K562 (cell line): ENCODE measurements at regions not wholly inside any gene's neighbourhood (a gene's known extent, or its start where the extent isn't known, plus 50 kb on each side); places are given as distances from the start of the nearest gene placed in this dataset.

Source experiments
- CHD2 ChIP-seq: IDR thresholded peaks from 2 replicates; pipeline ENCODE4 v1.6.1; 2011; ENCODE audit warnings: low read depth, low read length
- ETV1 ChIP-seq: fragments of 450-650 bp; conservative IDR thresholded peaks from 2 replicates; pipeline ENCODE4 v1.6.1; 2016; ENCODE audit warnings: missing genetic modification characterization, control low read depth, low read depth, missing compliant biosample characterization
- HEY1 ChIP-seq: fragments of 250-450 bp; sonication (Bioruptor Pico); IDR thresholded peaks from 2 replicates; pipeline ENCODE4 v1.5.0; 2020; ENCODE audit warnings: mild to moderate bottlenecking, moderate library complexity, borderline replicate concordance
- HSF4 ChIP-seq: fragments of 250-450 bp; sonication (Bioruptor Pico); IDR thresholded peaks from 2 replicates; pipeline ENCODE4 v2.1.2; 2022; ENCODE audit warnings: mild to moderate bottlenecking, moderate library complexity, borderline replicate concordance
- MED1 ChIP-seq: sonication (generic); formaldehyde crosslinking; IDR thresholded peaks from 2 replicates; pipeline ENCODE4 v1.8.1; 2023; ENCODE audit warnings: missing genetic modification reagents, borderline replicate concordance
- POLR2AphosphoS2 ChIP-seq: IDR thresholded peaks from 2 replicates; pipeline ENCODE4 v1.6.1; 2012; ENCODE audit warnings: low read length, improper control_type of control experiment
- RFX1 ChIP-seq: fragments of 450-650 bp; IDR thresholded peaks from 2 replicates; pipeline ENCODE4 v1.6.1; 2016; ENCODE audit warnings: mild to moderate bottlenecking, moderate library complexity
- SAFB2 ChIP-seq: fragments of 200-400 bp; formaldehyde crosslinking; IDR thresholded peaks from 2 replicates; pipeline ENCODE4 v1.6.1; 2018; ENCODE audit warnings: borderline replicate concordance, low read length, low read depth, moderate library complexity; ENCODE audit not compliant: severe bottlenecking
- SNIP1 ChIP-seq: fragments of 450-650 bp; IDR thresholded peaks from 2 replicates; pipeline ENCODE4 v1.7.1; 2017; ENCODE audit warnings: low read depth, mild to moderate bottlenecking
- SNRNP70 ChIP-seq: fragments of 200-400 bp; formaldehyde crosslinking; optimal IDR thresholded peaks from 2 replicates; pipeline ENCODE3; 2017; ENCODE audit warnings: low read depth, low read length
- TSC22D4 ChIP-seq: fragments of 450-650 bp; IDR thresholded peaks from 2 replicates; pipeline ENCODE4 v1.6.1; 2016; ENCODE audit warnings: missing genetic modification characterization, missing biosample characterization, control low read depth
- ZNF263 ChIP-seq: sonication (generic); formaldehyde crosslinking; IDR thresholded peaks from 2 replicates; pipeline ENCODE4 v1.8.0; 2022; ENCODE audit warnings: mild to moderate bottlenecking, missing genetic modification reagents, borderline replicate concordance
- ZNF408 ChIP-seq: fragments of 250-450 bp; sonication (Bioruptor Pico); IDR thresholded peaks from 2 replicates; pipeline ENCODE4 v1.4.0; 2020; ENCODE audit warnings: low read depth, mild to moderate bottlenecking, moderate library complexity
- ZNF696 ChIP-seq: fragments of 250-450 bp; sonication (Bioruptor Pico); conservative IDR thresholded peaks from 2 replicates; pipeline ENCODE4 v1.4.0; 2020; ENCODE audit warnings: mild to moderate bottlenecking, moderate library complexity
- ZNF707 ChIP-seq: fragments of 250-450 bp; sonication (Bioruptor Pico); conservative IDR thresholded peaks from 2 replicates; pipeline ENCODE4 v1.8.0; 2022; ENCODE audit warnings: inconsistent platforms, mild to moderate bottlenecking, moderate library complexity
- TF ChIP-seq, protein P1 (sequence below): sonication (generic); formaldehyde crosslinking; IDR thresholded peaks from 2 replicates; pipeline ENCODE4 v1.8.0; 2022; ENCODE audit warnings: mild to moderate bottlenecking, low read depth, missing genetic modification reagents
- TF ChIP-seq, protein P2 (sequence below), 3 experiments: fragments of 200-800 bp in 1 of 3; fragments of 250-450 bp in 1 of 3; fragments of 450-650 bp in 1 of 3; sonication (Bioruptor Pico) in 1 of 3; sonication (Bioruptor generic) in 1 of 3; formaldehyde crosslinking in 1 of 3; IDR thresholded peaks; 2 replicates each; pipeline versions ENCODE4 v1.6.1 to v1.8.0; 2016 to 2022; ENCODE audit warnings: mild to moderate bottlenecking in 2 of 3, missing genetic modification characterization in 2 of 3, missing compliant biosample characterization in 1 of 3, moderate library complexity in 1 of 3
- TF ChIP-seq, protein P3 (sequence below): fragments of 250-450 bp; sonication (Bioruptor Pico); IDR thresholded peaks from 2 replicates; pipeline ENCODE4 v1.6.1; 2021; ENCODE audit warnings: mild to moderate bottlenecking
- TF ChIP-seq, protein P4 (sequence below): fragments of 200-800 bp; sonication (Bioruptor generic); IDR thresholded peaks from 2 replicates; pipeline ENCODE4 v1.6.1; 2017; ENCODE audit warnings: missing genetic modification characterization, missing compliant biosample characterization
- TF ChIP-seq, protein P5 (sequence below): fragments of 250-450 bp; sonication (Bioruptor Pico); IDR thresholded peaks from 2 replicates; pipeline ENCODE4 v1.5.0; 2021; ENCODE audit warnings: mild to moderate bottlenecking, borderline replicate concordance

DNA sequence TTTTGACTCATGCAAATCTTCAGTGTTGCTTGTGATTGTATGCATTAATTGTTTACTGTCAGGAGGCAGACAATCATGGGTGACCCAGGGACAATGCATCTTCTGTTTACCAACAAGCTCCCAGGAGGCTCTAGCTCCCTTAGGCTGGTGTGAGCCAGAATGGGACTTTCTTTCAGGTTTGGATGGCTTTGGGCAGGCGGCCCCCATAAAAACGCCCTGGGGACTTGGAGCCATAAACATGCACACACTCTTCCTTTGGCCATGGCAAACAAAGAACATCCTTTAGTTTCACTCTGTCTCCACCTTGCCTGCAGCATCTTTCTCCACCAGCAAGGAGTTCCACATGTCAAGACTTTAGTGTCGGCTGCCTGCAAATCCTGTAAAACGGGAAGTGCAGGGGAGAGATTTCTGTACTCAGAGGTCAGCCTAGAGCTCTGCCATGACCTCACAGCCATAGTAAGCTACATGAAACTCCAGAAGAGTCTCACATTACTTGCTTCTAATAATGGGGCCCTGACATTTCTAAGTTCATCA is 127.6 kb downstream of the MAP3K7 start (continued):
- TF ChIP-seq CHD2, result no peak
- no peak for TF ChIP-seq ETV1 (tag)
- TF ChIP-seq, protein P1, sequence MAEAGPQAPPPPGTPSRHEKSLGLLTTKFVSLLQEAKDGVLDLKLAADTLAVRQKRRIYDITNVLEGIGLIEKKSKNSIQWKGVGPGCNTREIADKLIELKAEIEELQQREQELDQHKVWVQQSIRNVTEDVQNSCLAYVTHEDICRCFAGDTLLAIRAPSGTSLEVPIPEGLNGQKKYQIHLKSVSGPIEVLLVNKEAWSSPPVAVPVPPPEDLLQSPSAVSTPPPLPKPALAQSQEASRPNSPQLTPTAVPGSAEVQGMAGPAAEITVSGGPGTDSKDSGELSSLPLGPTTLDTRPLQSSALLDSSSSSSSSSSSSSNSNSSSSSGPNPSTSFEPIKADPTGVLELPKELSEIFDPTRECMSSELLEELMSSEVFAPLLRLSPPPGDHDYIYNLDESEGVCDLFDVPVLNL (CRISPR knock-in tag), result no peak
- no peak for TF ChIP-seq SAFB2
- TF ChIP-seq, protein P2, sequence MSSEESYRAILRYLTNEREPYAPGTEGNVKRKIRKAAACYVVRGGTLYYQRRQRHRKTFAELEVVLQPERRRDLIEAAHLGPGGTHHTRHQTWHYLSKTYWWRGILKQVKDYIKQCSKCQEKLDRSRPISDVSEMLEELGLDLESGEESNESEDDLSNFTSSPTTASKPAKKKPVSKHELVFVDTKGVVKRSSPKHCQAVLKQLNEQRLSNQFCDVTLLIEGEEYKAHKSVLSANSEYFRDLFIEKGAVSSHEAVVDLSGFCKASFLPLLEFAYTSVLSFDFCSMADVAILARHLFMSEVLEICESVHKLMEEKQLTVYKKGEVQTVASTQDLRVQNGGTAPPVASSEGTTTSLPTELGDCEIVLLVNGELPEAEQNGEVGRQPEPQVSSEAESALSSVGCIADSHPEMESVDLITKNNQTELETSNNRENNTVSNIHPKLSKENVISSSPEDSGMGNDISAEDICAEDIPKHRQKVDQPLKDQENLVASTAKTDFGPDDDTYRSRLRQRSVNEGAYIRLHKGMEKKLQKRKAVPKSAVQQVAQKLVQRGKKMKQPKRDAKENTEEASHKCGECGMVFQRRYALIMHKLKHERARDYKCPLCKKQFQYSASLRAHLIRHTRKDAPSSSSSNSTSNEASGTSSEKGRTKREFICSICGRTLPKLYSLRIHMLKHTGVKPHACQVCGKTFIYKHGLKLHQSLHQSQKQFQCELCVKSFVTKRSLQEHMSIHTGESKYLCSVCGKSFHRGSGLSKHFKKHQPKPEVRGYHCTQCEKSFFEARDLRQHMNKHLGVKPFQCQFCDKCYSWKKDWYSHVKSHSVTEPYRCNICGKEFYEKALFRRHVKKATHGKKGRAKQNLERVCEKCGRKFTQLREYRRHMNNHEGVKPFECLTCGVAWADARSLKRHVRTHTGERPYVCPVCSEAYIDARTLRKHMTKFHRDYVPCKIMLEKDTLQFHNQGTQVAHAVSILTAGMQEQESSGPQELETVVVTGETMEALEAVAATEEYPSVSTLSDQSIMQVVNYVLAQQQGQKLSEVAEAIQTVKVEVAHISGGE (CRISPR knock-in tag; IDR thresholded peaks at IDR 0.05), result no peak
- no peak for TF ChIP-seq POLR2AphosphoS2
- TF ChIP-seq TSC22D4 (tag), result no peak
- TF ChIP-seq, protein P3, sequence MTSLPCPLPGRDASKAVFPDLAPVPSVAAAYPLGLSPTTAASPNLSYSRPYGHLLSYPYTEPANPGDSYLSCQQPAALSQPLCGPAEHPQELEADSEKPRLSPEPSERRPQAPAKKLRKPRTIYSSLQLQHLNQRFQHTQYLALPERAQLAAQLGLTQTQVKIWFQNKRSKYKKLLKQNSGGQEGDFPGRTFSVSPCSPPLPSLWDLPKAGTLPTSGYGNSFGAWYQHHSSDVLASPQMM, result no peak
- TF ChIP-seq ZNF408 (CRISPR knock-in tag), result no peak
- no peak for TF ChIP-seq SNRNP70
- TF ChIP-seq ZNF707 (CRISPR knock-in tag), result no peak
- TF ChIP-seq ZNF696 (CRISPR knock-in tag), result no peak
- TF ChIP-seq HSF4, result no peak
- TF ChIP-seq HEY1 (CRISPR knock-in tag), result no peak
- no peak for TF ChIP-seq SNIP1
- no peak for TF ChIP-seq MED1
- TF ChIP-seq ZNF263 (CRISPR knock-in tag), result no peak
- TF ChIP-seq, protein P4, sequence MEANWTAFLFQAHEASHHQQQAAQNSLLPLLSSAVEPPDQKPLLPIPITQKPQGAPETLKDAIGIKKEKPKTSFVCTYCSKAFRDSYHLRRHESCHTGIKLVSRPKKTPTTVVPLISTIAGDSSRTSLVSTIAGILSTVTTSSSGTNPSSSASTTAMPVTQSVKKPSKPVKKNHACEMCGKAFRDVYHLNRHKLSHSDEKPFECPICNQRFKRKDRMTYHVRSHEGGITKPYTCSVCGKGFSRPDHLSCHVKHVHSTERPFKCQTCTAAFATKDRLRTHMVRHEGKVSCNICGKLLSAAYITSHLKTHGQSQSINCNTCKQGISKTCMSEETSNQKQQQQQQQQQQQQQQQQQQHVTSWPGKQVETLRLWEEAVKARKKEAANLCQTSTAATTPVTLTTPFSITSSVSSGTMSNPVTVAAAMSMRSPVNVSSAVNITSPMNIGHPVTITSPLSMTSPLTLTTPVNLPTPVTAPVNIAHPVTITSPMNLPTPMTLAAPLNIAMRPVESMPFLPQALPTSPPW (CRISPR knock-in tag), result no peak
- TF ChIP-seq, protein P5, sequence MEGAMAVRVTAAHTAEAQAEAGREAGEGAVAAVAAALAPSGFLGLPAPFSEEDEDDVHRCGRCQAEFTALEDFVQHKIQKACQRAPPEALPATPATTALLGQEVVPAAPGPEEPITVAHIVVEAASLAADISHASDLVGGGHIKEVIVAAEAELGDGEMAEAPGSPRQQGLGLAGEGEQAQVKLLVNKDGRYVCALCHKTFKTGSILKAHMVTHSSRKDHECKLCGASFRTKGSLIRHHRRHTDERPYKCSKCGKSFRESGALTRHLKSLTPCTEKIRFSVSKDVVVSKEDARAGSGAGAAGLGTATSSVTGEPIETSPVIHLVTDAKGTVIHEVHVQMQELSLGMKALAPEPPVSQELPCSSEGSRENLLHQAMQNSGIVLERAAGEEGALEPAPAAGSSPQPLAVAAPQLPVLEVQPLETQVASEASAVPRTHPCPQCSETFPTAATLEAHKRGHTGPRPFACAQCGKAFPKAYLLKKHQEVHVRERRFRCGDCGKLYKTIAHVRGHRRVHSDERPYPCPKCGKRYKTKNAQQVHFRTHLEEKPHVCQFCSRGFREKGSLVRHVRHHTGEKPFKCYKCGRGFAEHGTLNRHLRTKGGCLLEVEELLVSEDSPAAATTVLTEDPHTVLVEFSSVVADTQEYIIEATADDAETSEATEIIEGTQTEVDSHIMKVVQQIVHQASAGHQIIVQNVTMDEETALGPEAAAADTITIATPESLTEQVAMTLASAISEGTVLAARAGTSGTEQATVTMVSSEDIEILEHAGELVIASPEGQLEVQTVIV (CRISPR knock-in tag), result no peak
- TF ChIP-seq RFX1, result no peak
